ENCODE measurements at regions not wholly inside any gene's neighbourhood (a gene's known extent, or its start where the extent isn't known, plus 50 kb on each side); places are given as distances from the start of the nearest gene placed in this dataset.

DNA sequence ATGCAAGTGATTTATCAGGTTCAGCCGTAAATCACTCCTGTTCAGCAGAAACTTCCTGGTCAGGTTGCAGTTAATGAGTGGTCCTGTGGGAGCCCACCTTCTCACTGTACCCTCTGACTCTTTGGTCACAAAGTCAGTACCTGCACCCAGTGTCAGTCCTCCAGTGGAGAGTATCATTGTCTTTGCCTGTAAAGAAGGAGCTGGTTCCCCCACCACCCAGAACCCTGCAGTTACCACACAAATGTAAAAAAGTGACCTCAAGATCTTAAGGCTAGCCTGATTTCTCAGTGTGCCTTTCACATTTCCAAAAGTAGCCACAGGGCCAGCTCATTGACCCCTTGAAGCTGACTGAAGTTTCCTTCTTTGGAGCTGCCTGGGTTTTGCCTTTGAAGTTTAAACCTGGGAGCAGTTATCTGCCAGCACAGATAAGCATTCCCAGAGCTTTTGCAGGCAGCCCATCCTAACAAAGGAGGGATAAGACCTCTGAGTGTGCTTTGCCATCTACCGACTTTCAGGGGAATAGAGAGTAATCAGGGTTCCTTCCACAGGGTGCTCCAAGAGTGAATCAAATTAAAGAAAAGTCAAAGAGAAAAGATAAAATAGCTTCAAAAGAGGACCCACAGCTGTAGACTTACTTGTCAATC, 725.2 kb downstream of the CPS1 start:
- no peak for DNase-seq
- Histone ChIP-seq H3K27me3 (replicated peaks; ENCODE audit: insufficient read depth, low read length) (no peaks in the 10 kb centered on the region), H3K4me1 (ENCODE audit: low read length) (no peaks in the 10 kb centered on the region; the same call in 1 of the 2 replicates), H4K20me1 (ENCODE audit: insufficient read depth, low read length) (no peaks in the 10 kb centered on the region), H3F3A (ENCODE audit: insufficient read depth, low read length) (no peaks in the 10 kb centered on the region), H3K36me3 (replicated peaks; ENCODE audit: insufficient read depth, low read length) (no peaks in the 10 kb centered on the region), H3K9me2 (replicated peaks; ENCODE audit: insufficient read depth, low read length) (no peaks in the 10 kb centered on the region), H3K79me2 (ENCODE audit: low read length) (no peaks in the 10 kb centered on the region), H2AFZ (ENCODE audit: low read length) (no peak overlapping the region), H3K9me3 (replicated peaks; ENCODE audit: insufficient read depth, low read length) (no peaks in the 10 kb centered on the region), H3K4me3 (ENCODE audit: low read length) (no peak overlapping the region), H3K9ac (ENCODE audit: low read length) (no peak overlapping the region), H3K4me2 (ENCODE audit: low read depth, low read length) (no peak overlapping the region), H3K27ac (ENCODE audit: low read length) (no peak overlapping the region)
- no peak for TF ChIP-seq EZH2 (optimal IDR thresholded peaks at IDR 0.05; ENCODE audit: low read depth, low read length)
- TF ChIP-seq, protein P1, sequence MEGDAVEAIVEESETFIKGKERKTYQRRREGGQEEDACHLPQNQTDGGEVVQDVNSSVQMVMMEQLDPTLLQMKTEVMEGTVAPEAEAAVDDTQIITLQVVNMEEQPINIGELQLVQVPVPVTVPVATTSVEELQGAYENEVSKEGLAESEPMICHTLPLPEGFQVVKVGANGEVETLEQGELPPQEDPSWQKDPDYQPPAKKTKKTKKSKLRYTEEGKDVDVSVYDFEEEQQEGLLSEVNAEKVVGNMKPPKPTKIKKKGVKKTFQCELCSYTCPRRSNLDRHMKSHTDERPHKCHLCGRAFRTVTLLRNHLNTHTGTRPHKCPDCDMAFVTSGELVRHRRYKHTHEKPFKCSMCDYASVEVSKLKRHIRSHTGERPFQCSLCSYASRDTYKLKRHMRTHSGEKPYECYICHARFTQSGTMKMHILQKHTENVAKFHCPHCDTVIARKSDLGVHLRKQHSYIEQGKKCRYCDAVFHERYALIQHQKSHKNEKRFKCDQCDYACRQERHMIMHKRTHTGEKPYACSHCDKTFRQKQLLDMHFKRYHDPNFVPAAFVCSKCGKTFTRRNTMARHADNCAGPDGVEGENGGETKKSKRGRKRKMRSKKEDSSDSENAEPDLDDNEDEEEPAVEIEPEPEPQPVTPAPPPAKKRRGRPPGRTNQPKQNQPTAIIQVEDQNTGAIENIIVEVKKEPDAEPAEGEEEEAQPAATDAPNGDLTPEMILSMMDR (IDR thresholded peaks at IDR 0.05; ENCODE audit: low read length), result no peak
- TF ChIP-seq EZH2phosphoT487 (IDR thresholded peaks at IDR 0.05; ENCODE audit: low read length), result no peak

DNA sequence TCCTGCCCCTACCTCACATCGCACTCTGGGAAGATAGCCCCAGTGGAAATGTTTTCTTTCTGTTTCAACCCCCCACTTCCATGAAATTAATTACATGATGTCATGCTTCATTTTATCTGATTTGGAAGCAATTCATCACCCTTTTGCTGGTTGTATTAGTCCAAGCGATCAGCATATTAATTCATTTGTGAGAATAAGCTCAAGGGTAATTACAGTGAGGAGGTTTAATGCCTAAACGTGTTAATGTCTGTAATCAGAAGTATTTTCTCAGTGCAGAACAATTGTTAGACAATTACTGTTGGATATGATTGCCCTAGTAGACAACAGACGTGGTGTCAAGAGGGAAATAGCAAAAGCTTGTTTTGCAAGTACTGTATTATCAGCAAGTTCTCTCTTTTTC, 746.3 kb downstream of the CPS1 start:
- DNase-seq, result no peak
- TF ChIP-seq EZH2phosphoT487 (IDR thresholded peaks at IDR 0.05; ENCODE audit: low read length) (no peak), EZH2 (optimal IDR thresholded peaks at IDR 0.05; ENCODE audit: low read depth, low read length) (no peak)
- TF ChIP-seq, protein P1 (IDR thresholded peaks at IDR 0.05; ENCODE audit: low read length), result no peak
- H3K9ac ChIP-seq (ENCODE audit: low read length), result no peak overlapping the region
- H3K36me3 ChIP-seq (replicated peaks; ENCODE audit: insufficient read depth, low read length), result no peaks in the 10 kb centered on the region
- H3K9me3 ChIP-seq (replicated peaks; ENCODE audit: insufficient read depth, low read length), result no peaks in the 10 kb centered on the region
- H3K9me2 ChIP-seq (replicated peaks; ENCODE audit: insufficient read depth, low read length), result no peaks in the 10 kb centered on the region
- no peaks in the 10 kb centered on the region for H3K27me3 ChIP-seq (replicated peaks; ENCODE audit: insufficient read depth, low read length)
- H3K4me2 ChIP-seq (ENCODE audit: low read depth, low read length), result no peak overlapping the region
- H3K27ac ChIP-seq (ENCODE audit: low read length), result no peak overlapping the region
- no peaks in the 10 kb centered on the region for H3F3A ChIP-seq (ENCODE audit: insufficient read depth, low read length)
- no peaks in the 10 kb centered on the region for H3K79me2 ChIP-seq (ENCODE audit: low read length)
- H3K4me1 ChIP-seq (ENCODE audit: low read length), result no peaks in the 10 kb centered on the region
- no peak overlapping the region for H2AFZ ChIP-seq (ENCODE audit: low read length)
- H3K4me3 ChIP-seq (ENCODE audit: low read length), result no peak overlapping the region
- H4K20me1 ChIP-seq (ENCODE audit: insufficient read depth, low read length), result no peaks in the 10 kb centered on the region

- Histone ChIP-seq H3K9ac (ENCODE audit: low read length) (no peak overlapping the region), H3K27ac (ENCODE audit: low read length) (no peak overlapping the region), H3K4me3 (ENCODE audit: low read length) (no peak overlapping the region), H4K20me1 (ENCODE audit: insufficient read depth, low read length) (no peaks in the 10 kb centered on the region), H3K9me2 (replicated peaks; ENCODE audit: insufficient read depth, low read length) (no peaks in the 10 kb centered on the region), H3K4me1 (ENCODE audit: low read length) (no peaks in the 10 kb centered on the region), H3F3A (ENCODE audit: insufficient read depth, low read length) (no peaks in the 10 kb centered on the region), H2AFZ (ENCODE audit: low read length) (no peak overlapping the region), H3K4me2 (ENCODE audit: low read depth, low read length) (no peak overlapping the region), H3K27me3 (replicated peaks; ENCODE audit: insufficient read depth, low read length) (no peaks in the 10 kb centered on the region), H3K79me2 (ENCODE audit: low read length) (no peaks in the 10 kb centered on the region), H3K9me3 (replicated peaks; ENCODE audit: insufficient read depth, low read length) (no peaks in the 10 kb centered on the region), H3K36me3 (replicated peaks; ENCODE audit: insufficient read depth, low read length) (no peaks in the 10 kb centered on the region)
- TF ChIP-seq EZH2 (optimal IDR thresholded peaks at IDR 0.05; ENCODE audit: low read depth, low read length) (no peak), EZH2phosphoT487 (IDR thresholded peaks at IDR 0.05; ENCODE audit: low read length) (no peak)
- TF ChIP-seq, protein P1 (IDR thresholded peaks at IDR 0.05; ENCODE audit: low read length), result no peak
- no peak for DNase-seq
Measured at GRCh38 chr2:211306929-211307328, 750.5 kb downstream of the CPS1 start.
